Liver (tissue), 8 donors: ENCODE measurements at regions not wholly inside any gene's neighbourhood (a gene's known extent, or its start where the extent isn't known, plus 50 kb on each side); places are given as distances from the start of the nearest gene placed in this dataset.

Source experiments
- DNase-seq: peaks from one replicate; pipeline ENCODE4 v3.0.0-alpha.2; 2017; ENCODE audit warnings: low spot score
- H3K27ac ChIP-seq, 2 donors: one replicate each; pipeline ENCODE4 v1.7.0; 2013; ENCODE audit warnings: inconsistent platforms in 2 of 2, low read length in 2 of 2, control low read depth in 1 of 2, low read depth in 1 of 2, mild to moderate bottlenecking in 1 of 2
- H3K27me3 ChIP-seq, 4 donors: one replicate each; pipeline versions ENCODE4 v1.6.1 to v1.7.0; 2013; ENCODE audit warnings: low read length in 3 of 4, inconsistent platforms in 1 of 4, mild to moderate bottlenecking in 1 of 4, moderate library complexity in 1 of 4; ENCODE audit not compliant: control insufficient read depth in 4 of 4, insufficient read depth in 4 of 4
- H3K36me3 ChIP-seq, 4 donors: one replicate each; pipeline versions ENCODE4 v1.6.1 to v1.7.0; 2013; ENCODE audit warnings: low read length in 3 of 4, mild to moderate bottlenecking in 3 of 4, low read depth in 1 of 4, moderate library complexity in 1 of 4; ENCODE audit not compliant: control insufficient read depth in 4 of 4, insufficient read depth in 3 of 4
- H3K4me1 ChIP-seq, 4 donors: one replicate each; pipeline versions ENCODE4 v1.6.1 to v1.7.0; 2013; ENCODE audit warnings: low read length in 3 of 4, mild to moderate bottlenecking in 3 of 4, moderate library complexity in 1 of 4; ENCODE audit not compliant: control insufficient read depth in 4 of 4, insufficient read depth in 4 of 4
- H3K4me3 ChIP-seq, 3 donors: one replicate each; pipeline versions ENCODE4 v1.6.1 to v1.7.0; 2013; ENCODE audit warnings: low read length in 3 of 3, control low read depth in 1 of 3, low read depth in 1 of 3, mild to moderate bottlenecking in 1 of 3
- H3K9ac ChIP-seq, 2 donors: one replicate each; pipeline ENCODE4 v1.7.0; 2013; ENCODE audit warnings: low read length in 2 of 2, mild to moderate bottlenecking in 2 of 2, moderate library complexity in 2 of 2, control low read depth in 1 of 2, low read depth in 1 of 2
- H3K9me3 ChIP-seq, 4 donors: one replicate each; pipeline versions ENCODE4 v1.6.1 to v1.7.0; 2013; ENCODE audit warnings: low read length in 3 of 4; ENCODE audit not compliant: control insufficient read depth in 4 of 4
- ATF3 ChIP-seq: IDR thresholded peaks from 2 replicates; pipeline ENCODE4 v1.6.1; 2016; ENCODE audit warnings: antibody characterized with exemption
- CTCF ChIP-seq: fragments of 150-350 bp; IDR thresholded peaks from 2 replicates; pipeline ENCODE4 v1.5.1; 2017; ENCODE audit warnings: improper control_type of control experiment, low read depth, low read length; ENCODE audit not compliant: missing input control
- EGR1 ChIP-seq, 2 donors: IDR thresholded peaks; 2 replicates each; pipeline ENCODE4 v1.6.1; 2016 to 2018; ENCODE audit warnings: antibody characterized with exemption in 2 of 2, low read depth in 2 of 2
- FOXA1 ChIP-seq: IDR thresholded peaks from 2 replicates; pipeline ENCODE4 v1.6.1; 2016; ENCODE audit warnings: antibody characterized with exemption
- FOXA2 ChIP-seq: IDR thresholded peaks from 2 replicates; pipeline ENCODE4 v1.6.1; 2016; ENCODE audit warnings: antibody characterized with exemption
- GABPA ChIP-seq, 2 donors: IDR thresholded peaks in 1 of 2; conservative IDR thresholded peaks in 1 of 2; 2 replicates each; pipeline ENCODE4 v1.6.1; 2016; ENCODE audit warnings: antibody characterized with exemption in 2 of 2, mild to moderate bottlenecking in 1 of 2, moderate library complexity in 1 of 2
- HNF4A ChIP-seq, 2 donors: conservative IDR thresholded peaks; 2 replicates each; pipeline ENCODE4 v1.6.1; 2016; ENCODE audit warnings: antibody characterized with exemption in 2 of 2, mild to moderate bottlenecking in 2 of 2
- HNF4G ChIP-seq: IDR thresholded peaks from 2 replicates; pipeline ENCODE4 v1.6.1; 2016; ENCODE audit warnings: antibody characterized with exemption
- JUND ChIP-seq, 2 donors: IDR thresholded peaks; 2 replicates each; pipeline ENCODE4 v1.6.1; 2016; ENCODE audit warnings: antibody characterized with exemption in 2 of 2
- MAX ChIP-seq: IDR thresholded peaks from 2 replicates; pipeline ENCODE4 v1.6.1; 2016; ENCODE audit warnings: antibody characterized with exemption
- NR2F2 ChIP-seq: IDR thresholded peaks from 2 replicates; pipeline ENCODE4 v1.6.1; 2016; ENCODE audit warnings: antibody characterized with exemption
- RAD21 ChIP-seq, 2 donors: IDR thresholded peaks; 2 replicates each; pipeline ENCODE4 v1.6.1; 2016; ENCODE audit warnings: antibody characterized with exemption in 2 of 2, mild to moderate bottlenecking in 2 of 2
- REST ChIP-seq: IDR thresholded peaks from 2 replicates; pipeline ENCODE4 v1.6.1; 2016; ENCODE audit warnings: antibody characterized with exemption, mild to moderate bottlenecking
- RXRA ChIP-seq, 2 donors: IDR thresholded peaks; 2 replicates each; pipeline ENCODE4 v1.6.1; 2017 to 2018; ENCODE audit warnings: antibody characterized with exemption in 2 of 2, mild to moderate bottlenecking in 1 of 2
- SP1 ChIP-seq: IDR thresholded peaks from 2 replicates; pipeline ENCODE4 v1.6.1; 2018; ENCODE audit warnings: antibody characterized with exemption, mild to moderate bottlenecking
- TAF1 ChIP-seq: conservative IDR thresholded peaks from 2 replicates; pipeline ENCODE4 v1.6.1; 2016; ENCODE audit warnings: antibody characterized with exemption, mild to moderate bottlenecking
- YY1 ChIP-seq: IDR thresholded peaks from 2 replicates; pipeline ENCODE4 v1.6.1; 2016; ENCODE audit warnings: antibody characterized with exemption, mild to moderate bottlenecking
- ZBTB33 ChIP-seq: IDR thresholded peaks from 2 replicates; pipeline ENCODE4 v1.6.1; 2016; ENCODE audit warnings: antibody characterized with exemption
- WGBS: extraction: QIAGEN DNeasy Blood & Tissue Kit; methylation state at CpG from one replicate; pipeline ENCODE4 v1.1.7; 2013; 5-methylcytosine and 5-hydroxymethylcytosine counted together
- donor health status: healthy.
- donor health status: healthy.
- donor health status: healthy.
- donor health status: healthy.
- donor health status: healthy.

GRCh38 chr17:69788957-69789356 is 286.1 kb upstream of the KCNJ16 start:
- Histone ChIP-seq H3K27me3 (no peaks in the 10 kb centered on the region), H3K9ac (no peak overlapping the region), H3K27ac (no peak overlapping the region), H3K9me3 (no peaks in the 10 kb centered on the region), H3K36me3 (no peaks in the 10 kb centered on the region), H3K4me3 (no peak overlapping the region), H3K4me1 (no peaks in the 10 kb centered on the region)
- TF ChIP-seq RXRA (IDR thresholded peaks at IDR 0.05) (no peak), REST (no peak), RAD21 (IDR thresholded peaks at IDR 0.05) (no peak), ZBTB33 (no peak), EGR1 (IDR thresholded peaks at IDR 0.05; ENCODE audit: low read depth in 2 of 2) (no peak), MAX (no peak), SP1 (no peak), FOXA1 (no peak), YY1 (no peak), HNF4A (conservative IDR thresholded peaks at IDR 0.05) (no peak), JUND (IDR thresholded peaks at IDR 0.05) (no peak), FOXA2 (no peak), ATF3 (no peak), NR2F2 (no peak), TAF1 (no peak), HNF4G (no peak), CTCF (no peak), GABPA (IDR thresholded peaks at IDR 0.05 in 1 of 2, conservative IDR thresholded peaks at IDR 0.05 in 1 of 2) (no peak)
- no peak for DNase-seq
- 87% methylated on average over 2 of the region's 2 CpGs for WGBS

- WGBS: 41% methylated on average over 1 of the region's 1 CpG
- no peaks in the 10 kb centered on the region for H3K4me1 ChIP-seq
- H3K27ac ChIP-seq: no peak overlapping the region
- H3K4me3 ChIP-seq: no peak overlapping the region
- DNase-seq: no peak
- H3K27me3 ChIP-seq: peaks cover 0 to 4% (median 0%) of the 10 kb centered on the region in 4 donors
- peaks cover 0 to 3% (median 0%) of the 10 kb centered on the region in 4 donors for H3K9me3 ChIP-seq
- no peak overlapping the region for H3K9ac ChIP-seq
- H3K36me3 ChIP-seq: no peaks in the 10 kb centered on the region
- TF ChIP-seq RAD21 (IDR thresholded peaks at IDR 0.05) (no peak), ATF3 (no peak), RXRA (IDR thresholded peaks at IDR 0.05) (no peak), ZBTB33 (no peak), YY1 (no peak), GABPA (IDR thresholded peaks at IDR 0.05 in 1 of 2, conservative IDR thresholded peaks at IDR 0.05 in 1 of 2) (no peak), FOXA2 (no peak), FOXA1 (no peak), TAF1 (no peak), JUND (IDR thresholded peaks at IDR 0.05) (no peak), REST (no peak)
These were observed 278.9 kb upstream of the KCNJ16 start for GRCh38 chr17:69796078-69796477.
